OCI-LY3 (cell line): ENCODE measurements at regions not wholly inside any gene's neighbourhood (a gene's known extent, or its start where the extent isn't known, plus 50 kb on each side); places are given as distances from the start of the nearest gene placed in this dataset.

Experiments used
- H2AFZ ChIP-seq: fragments of 200-600, 300-600 bp; shearing (Covaris generic); 2 replicates; pipeline ENCODE4 v1.6.0; 2014; ENCODE audit warnings: antibody characterized with exemption, low read depth, low read length
- H3K27ac ChIP-seq: fragments of 200-600, 300-600 bp; sonication (generic); 2 replicates; pipeline ENCODE4 v1.5.1; 2014; ENCODE audit warnings: mild to moderate bottlenecking, low read length, moderate library complexity, mixed read lengths
- H3K27me3 ChIP-seq: fragments of 200-600, 300-600 bp; sonication (generic); 2 replicates; pipeline ENCODE4 v1.6.1; 2014; ENCODE audit warnings: low read depth, low read length, mixed read lengths
- H3K36me3 ChIP-seq: fragments of 200-600, 300-600 bp; sonication (generic); replicated peaks from 2 replicates; pipeline ENCODE3; 2014; ENCODE audit warnings: low read depth, low read length, mixed read lengths
- H3K4me1 ChIP-seq: fragments of 300-600, 200-600 bp; sonication (generic); 2 replicates; pipeline ENCODE4 v1.6.1; 2014; ENCODE audit warnings: low read length, mixed read lengths
- H3K4me2 ChIP-seq: fragments of 200-600, 300-600 bp; sonication (generic); 2 replicates; pipeline ENCODE4 v1.6.1; 2014; ENCODE audit warnings: low read length, mixed read lengths
- H3K4me3 ChIP-seq: fragments of 300-600, 200-600 bp; sonication (generic); 2 replicates; pipeline ENCODE4 v1.5.1; 2014; ENCODE audit warnings: antibody characterized with exemption, mild to moderate bottlenecking, low read length, moderate library complexity
- H3K79me2 ChIP-seq: fragments of 300-600, 200-600 bp; shearing (Covaris generic); 2 replicates; pipeline ENCODE4 v1.6.1; 2014; ENCODE audit warnings: mild to moderate bottlenecking, low read length, mixed read lengths
- H3K9ac ChIP-seq: fragments of 300-600, 200-600 bp; shearing (Covaris generic); 2 replicates; pipeline ENCODE4 v1.6.0; 2014; ENCODE audit warnings: mild to moderate bottlenecking, low read length, moderate library complexity
- H3K9me3 ChIP-seq: fragments of 200-600, 300-600 bp; shearing (Covaris generic); 2 replicates; pipeline ENCODE4 v1.6.1; 2014; ENCODE audit warnings: low read length, mixed read lengths; ENCODE audit not compliant: insufficient read depth
- H4K20me1 ChIP-seq: fragments of 200-600, 300-600 bp; sonication (generic); 2 replicates; pipeline ENCODE4 v1.6.1; 2016; ENCODE audit warnings: low read length, mixed read lengths; ENCODE audit not compliant: insufficient read depth
- CTCF ChIP-seq: fragments of 200-600, 300-600 bp; sonication (generic); IDR thresholded peaks from 2 replicates; pipeline ENCODE4 v1.5.1; 2014; ENCODE audit warnings: antibody characterized with exemption, low read length, low read depth
- EZH2phosphoT487 ChIP-seq: fragments of 200-600 bp; shearing (Covaris generic); IDR thresholded peaks from 2 replicates; pipeline ENCODE4 v1.6.1; 2018; ENCODE audit warnings: antibody characterized with exemption, mixed run types, low read depth

- TF ChIP-seq EZH2phosphoT487 (no peak), CTCF (no peak)
These were observed 523.3 kb upstream of the SYT4 start for GRCh38 chr18:43800584-43800983.

GRCh38 chr18:43805646-43806194 is 528.4 kb upstream of the SYT4 start:
- no peak for TF ChIP-seq EZH2phosphoT487
- no peak for TF ChIP-seq CTCF
- H3K9me3 ChIP-seq: peaks cover 3% of the 10 kb centered on the region; the same call in 1 of the 2 replicates
- H3K27me3 ChIP-seq: no peaks in the 10 kb centered on the region
- no peaks in the 10 kb centered on the region for H4K20me1 ChIP-seq
- H3K4me3 ChIP-seq: no peak overlapping the region
- H3K27ac ChIP-seq: no peak overlapping the region
- no peaks in the 10 kb centered on the region for H3K79me2 ChIP-seq
- peaks cover under 1% of the 10 kb centered on the region; the same call in 1 of the 2 replicates for H3K4me1 ChIP-seq
- H3K36me3 ChIP-seq: no peaks in the 10 kb centered on the region
- H3K4me2 ChIP-seq: no peak overlapping the region
- H3K9ac ChIP-seq: no peak overlapping the region
- no peak overlapping the region for H2AFZ ChIP-seq

More at GRCh38 chr18:43800584-43800983, 523.3 kb upstream of the SYT4 start:
- H3K4me1 ChIP-seq: peaks cover 5% of the 10 kb centered on the region
- no peak overlapping the region for H3K4me2 ChIP-seq
- no peaks in the 10 kb centered on the region for H3K27me3 ChIP-seq
- no peak overlapping the region for H3K9ac ChIP-seq
- no peaks in the 10 kb centered on the region for H3K36me3 ChIP-seq
- peaks cover 3% of the 10 kb centered on the region; the same call in 1 of the 2 replicates for H3K9me3 ChIP-seq
- no peak overlapping the region for H3K4me3 ChIP-seq
- peak overlapping the region; percentile 2; the same call in 1 of the 2 replicates for H2AFZ ChIP-seq
- no peaks in the 10 kb centered on the region for H4K20me1 ChIP-seq
- H3K79me2 ChIP-seq: no peaks in the 10 kb centered on the region
- H3K27ac ChIP-seq: no peak overlapping the region

GRCh38 chr18:43812627-43813026 is 535.3 kb upstream of the SYT4 start:
- no peak overlapping the region for H3K4me2 ChIP-seq
- H2AFZ ChIP-seq: no peak overlapping the region
- no peak overlapping the region for H3K27ac ChIP-seq
- no peaks in the 10 kb centered on the region for H4K20me1 ChIP-seq
- no peaks in the 10 kb centered on the region for H3K4me1 ChIP-seq
- H3K9ac ChIP-seq: no peak overlapping the region
- no peaks in the 10 kb centered on the region for H3K9me3 ChIP-seq
- TF ChIP-seq EZH2phosphoT487 (no peak), CTCF (no peak)
- H3K27me3 ChIP-seq: no peaks in the 10 kb centered on the region
- H3K36me3 ChIP-seq: no peaks in the 10 kb centered on the region
- H3K79me2 ChIP-seq: no peaks in the 10 kb centered on the region
- no peak overlapping the region for H3K4me3 ChIP-seq

GRCh38 chr18:43819397-43819796 is 542.1 kb upstream of the SYT4 start:
- Histone ChIP-seq H3K4me2 (no peak overlapping the region), H3K36me3 (no peaks in the 10 kb centered on the region), H2AFZ (no peak overlapping the region), H3K9ac (no peak overlapping the region), H4K20me1 (no peaks in the 10 kb centered on the region), H3K27ac (no peak overlapping the region), H3K79me2 (no peaks in the 10 kb centered on the region), H3K4me3 (no peak overlapping the region), H3K9me3 (no peaks in the 10 kb centered on the region), H3K27me3 (no peaks in the 10 kb centered on the region), H3K4me1 (no peaks in the 10 kb centered on the region)
- TF ChIP-seq EZH2phosphoT487 (no peak), CTCF (no peak)
